Left lung (tissue), 4 donors: ENCODE measurements at regions not wholly inside any gene's neighbourhood (a gene's known extent, or its start where the extent isn't known, plus 50 kb on each side); places are given as distances from the start of the nearest gene placed in this dataset.

Experiments used
- ATAC-seq: fragments of 200-7000 bp; cut with Tn5 transposase; one replicate; pipeline ENCODE4 v1.9.1; 2020; ENCODE audit warnings: moderate library complexity
- DNase-seq, 4 donors: peaks; one replicate each; pipeline ENCODE4 v3.0.0-alpha.2; 2013 to 2020
- H3K27ac ChIP-seq, 2 donors: fragments of 200-600 bp; sonication (generic) in 1 of 2; one replicate each; pipeline versions ENCODE4 v1.5.0 to v1.8.0; 2020 to 2021
- H3K27me3 ChIP-seq, 2 donors: fragments of 200-600 bp; sonication (generic) in 1 of 2; one replicate each; pipeline versions ENCODE4 v1.5.0 to v1.8.0; 2020 to 2021
- H3K36me3 ChIP-seq, 2 donors: fragments of 200-600 bp; sonication (generic) in 1 of 2; one replicate each; pipeline versions ENCODE4 v1.5.0 to v1.8.0; 2020 to 2021
- H3K4me1 ChIP-seq, 2 donors: fragments of 200-600 bp; one replicate each; pipeline ENCODE4 v1.8.0; 2021
- H3K4me3 ChIP-seq, 2 donors: fragments of 200-600 bp; sonication (generic) in 1 of 2; one replicate each; pipeline versions ENCODE4 v1.5.0 to v1.8.0; 2020 to 2021; ENCODE audit warnings: mild to moderate bottlenecking in 1 of 2
- H3K9me3 ChIP-seq, 2 donors: fragments of 200-600 bp; sonication (generic) in 1 of 2; one replicate each; pipeline versions ENCODE4 v1.5.0 to v1.8.0; 2020 to 2021
- CTCF ChIP-seq, 2 donors: fragments of 200-600 bp; sonication (generic) in 1 of 2; IDR thresholded peaks; one replicate each; pipeline versions ENCODE4 v1.5.0 to v1.8.0; 2021; ENCODE audit warnings: antibody characterized with exemption in 2 of 2
- intact Hi-C, 2 donors: fragments of 100-400 bp; cut with DNase I; formaldehyde crosslinking; loops; one replicate each; pipeline versions ENCODE4 v1.11.2 to v1.14.2; 2022
- donor health status: DM: no; HTN: yes; CAD: no.
- donor health status: DM: no; HTN: no; CAD: no.

GRCh38 chr9:24961762-24962161, 416.1 kb upstream of the IZUMO3 start:
- TF ChIP-seq CTCF (IDR thresholded peaks at IDR 0.05) = no peak
- H3K27me3 ChIP-seq = no peaks in the 10 kb centered on the region
- no peaks in the 10 kb centered on the region for H3K4me1 ChIP-seq
- H3K9me3 ChIP-seq = peaks cover 0 to 2% of the 10 kb centered on the region in 2 donors
- intact Hi-C loops = no loop called here
- no peaks in the 10 kb centered on the region for H3K36me3 ChIP-seq
- no peak overlapping the region for H3K27ac ChIP-seq
- H3K4me3 ChIP-seq = no peak overlapping the region
- DNase-seq = no peak
- no peak for ATAC-seq

- Histone ChIP-seq H3K4me1 (no peaks in the 10 kb centered on the region), H3K4me3 (no peak overlapping the region), H3K27ac (no peak overlapping the region), H3K9me3 (no peaks in the 10 kb centered on the region), H3K27me3 (no peaks in the 10 kb centered on the region), H3K36me3 (no peaks in the 10 kb centered on the region)
- intact Hi-C loops = no loop called here
- TF ChIP-seq CTCF (IDR thresholded peaks at IDR 0.05) = no peak
- no peak for DNase-seq
- no peak for ATAC-seq
Observed at GRCh38 chr9:24953070-24953469, 407.4 kb upstream of the IZUMO3 start.

GRCh38 chr9:24939109-24939850, 393.6 kb upstream of the IZUMO3 start:
- Histone ChIP-seq H3K9me3 (peaks cover 0 to 5% of the 10 kb centered on the region in 2 donors), H3K36me3 (no peaks in the 10 kb centered on the region), H3K4me1 (no peaks in the 10 kb centered on the region), H3K27ac (no peak overlapping the region), H3K4me3 (no peak overlapping the region), H3K27me3 (no peaks in the 10 kb centered on the region)
- no peak for ATAC-seq
- intact Hi-C loops = no loop called here
- no peak for TF ChIP-seq CTCF (IDR thresholded peaks at IDR 0.05)
- no peak for DNase-seq

GRCh38 chr9:24936117-24936516, 390.4 kb upstream of the IZUMO3 start:
- no peak for TF ChIP-seq CTCF (IDR thresholded peaks at IDR 0.05)
- H3K36me3 ChIP-seq = no peaks in the 10 kb centered on the region
- H3K4me3 ChIP-seq = no peak overlapping the region
- H3K4me1 ChIP-seq = no peaks in the 10 kb centered on the region
- H3K27ac ChIP-seq = no peak overlapping the region
- peaks cover 0 to 2% of the 10 kb centered on the region in 2 donors for H3K9me3 ChIP-seq
- DNase-seq (no peak), ATAC-seq (no peak)
- H3K27me3 ChIP-seq = no peaks in the 10 kb centered on the region
- intact Hi-C loops = no loop called here

- Histone ChIP-seq H3K9me3 (no peaks in the 10 kb centered on the region), H3K36me3 (no peaks in the 10 kb centered on the region), H3K4me3 (no peak overlapping the region), H3K27ac (no peak overlapping the region), H3K4me1 (no peaks in the 10 kb centered on the region), H3K27me3 (no peaks in the 10 kb centered on the region)
- no peak for DNase-seq
- intact Hi-C loops = no loop called here
- no peak for ATAC-seq
- TF ChIP-seq CTCF (IDR thresholded peaks at IDR 0.05) = no peak
Observed at GRCh38 chr9:24932785-24933184, 387.1 kb upstream of the IZUMO3 start.
